GM23248 (cell line): ENCODE measurements at regions not wholly inside any gene's neighbourhood (a gene's known extent, or its start where the extent isn't known, plus 50 kb on each side); places are given as distances from the start of the nearest gene placed in this dataset.

Experiments used
- EZH2 ChIP-seq: fragments of 200-600 bp; sonication (generic); IDR thresholded peaks from 2 replicates; pipeline ENCODE4 v1.6.1; 2018; ENCODE audit warnings: antibody characterized with exemption, mild to moderate bottlenecking; ENCODE audit not compliant: insufficient read depth, poor library complexity, severe bottlenecking
- EZH2phosphoT487 ChIP-seq: fragments of 200-600 bp; sonication (generic); IDR thresholded peaks from 2 replicates; pipeline ENCODE4 v1.6.1; 2018; ENCODE audit warnings: antibody characterized with exemption, moderate library complexity, mild to moderate bottlenecking, low read depth; ENCODE audit not compliant: insufficient read depth

DNA sequence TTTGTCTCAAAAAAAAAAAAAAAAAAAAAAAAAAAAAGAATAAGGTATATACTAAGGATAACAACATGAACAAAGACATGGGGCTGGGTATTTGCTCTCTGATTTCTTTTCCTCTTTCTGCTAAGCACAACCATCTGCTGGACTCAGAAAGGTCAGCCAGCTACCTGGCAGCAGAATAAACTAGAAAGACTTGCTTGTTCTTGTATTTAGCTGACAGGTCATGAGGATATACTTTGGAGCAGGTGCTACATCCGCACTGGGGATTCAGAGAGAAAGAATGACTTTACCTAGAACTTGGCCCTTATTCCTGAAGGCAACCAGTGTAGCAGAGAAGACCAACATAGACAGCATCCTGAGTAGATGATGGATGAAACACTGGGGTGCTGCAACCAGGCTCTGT is 550.5 kb downstream of the NTRK3 start:
- no peak for TF ChIP-seq EZH2
- TF ChIP-seq EZH2phosphoT487 = no peak
